Midbrain (tissue), 1 donor: ENCODE measurements at regions not wholly inside any gene's neighbourhood (a gene's known extent, or its start where the extent isn't known, plus 50 kb on each side); places are given as distances from the start of the nearest gene placed in this dataset.
"Not testable (repeated sequence)": the region's sequence is repeated elsewhere in the genome, so short reads cannot be mapped to it uniquely, and the experiment has no call there.

Experiments
- DNase-seq: peaks from one replicate; lab custom pipeline; 2025; lab: John Stamatoyannopoulos, UW

- DNase-seq = no peak
Measured at GRCh38 chr12:113726254-113726819, 239.8 kb downstream of the RBM19 start.

DNA sequence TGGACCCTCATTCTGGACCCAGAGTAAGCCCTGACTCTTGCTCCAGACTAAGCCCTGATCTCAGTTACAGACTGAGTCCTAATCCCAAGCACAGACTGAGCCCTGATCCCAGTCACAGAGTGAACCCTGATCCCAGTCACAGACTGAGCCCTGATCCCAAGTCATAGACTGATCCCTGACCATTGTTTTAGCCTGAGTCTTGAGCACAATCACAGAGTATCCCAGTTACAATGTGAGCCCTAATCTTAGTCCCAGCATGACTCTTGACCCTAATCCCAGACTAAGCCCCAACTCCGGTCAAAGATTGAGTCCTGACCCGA, 240.6 kb downstream of the RBM19 start:
- no peak for DNase-seq

DNA sequence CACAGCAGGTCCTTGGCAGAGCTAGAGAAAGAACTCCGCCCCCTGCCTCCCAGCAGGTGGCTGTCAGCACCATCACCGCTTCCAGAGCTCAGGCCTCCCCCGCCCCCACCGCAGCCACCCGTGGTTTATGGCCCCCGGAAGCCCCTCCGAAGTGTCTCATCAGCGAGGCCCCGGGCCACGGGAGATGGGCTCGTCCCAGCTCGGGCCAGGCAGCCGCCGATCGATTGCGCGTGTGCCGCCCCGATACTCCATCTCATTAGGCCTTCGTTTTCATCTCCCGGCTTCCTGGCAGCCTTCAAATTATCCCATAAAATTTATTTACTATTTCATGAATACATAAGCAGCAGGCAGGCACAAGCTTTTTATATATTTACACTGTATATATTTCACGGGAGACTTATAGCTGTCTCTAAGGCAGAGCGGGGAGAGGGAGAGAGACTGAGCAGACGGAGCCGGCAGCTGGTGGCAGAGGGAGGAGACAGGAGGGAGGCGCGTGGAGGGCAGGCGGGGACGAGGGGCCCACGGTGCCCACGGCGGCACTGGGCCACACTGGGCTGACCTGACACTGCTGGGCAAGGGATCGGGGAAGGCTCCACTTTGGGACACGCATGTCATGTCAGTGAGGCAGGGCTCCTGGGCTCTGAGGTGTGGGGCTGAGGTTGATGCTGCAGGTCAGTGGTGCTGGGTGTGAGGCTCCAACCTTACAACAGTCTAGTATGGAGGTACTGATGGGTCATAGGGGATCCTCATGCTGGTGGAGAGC, 241.2 kb downstream of the RBM19 start:
- DNase-seq = no peak

- no peak for DNase-seq
Measured at GRCh38 chr12:113723631-113724030, 242.5 kb downstream of the RBM19 start.

DNA sequence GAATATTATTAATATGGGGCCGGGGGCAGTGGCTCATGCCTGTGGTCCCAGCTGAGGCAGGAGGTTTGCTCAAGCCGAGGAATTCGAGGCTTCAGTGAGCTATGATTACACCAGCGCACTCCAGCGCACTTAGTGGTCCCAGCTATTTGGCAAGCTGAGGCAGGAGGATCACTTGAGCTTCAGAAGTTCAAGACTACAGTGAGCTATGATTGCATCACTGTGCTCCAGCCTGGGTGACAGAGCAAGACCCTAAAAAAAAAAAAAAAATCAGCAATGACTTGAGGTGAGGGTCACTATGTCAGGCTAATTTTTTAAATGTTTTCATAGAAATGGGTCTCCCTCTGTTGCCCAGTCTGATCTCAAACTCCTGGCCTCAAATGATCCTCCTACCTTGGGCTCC, 243.4 kb downstream of the RBM19 start:
- no peak for DNase-seq

DNA sequence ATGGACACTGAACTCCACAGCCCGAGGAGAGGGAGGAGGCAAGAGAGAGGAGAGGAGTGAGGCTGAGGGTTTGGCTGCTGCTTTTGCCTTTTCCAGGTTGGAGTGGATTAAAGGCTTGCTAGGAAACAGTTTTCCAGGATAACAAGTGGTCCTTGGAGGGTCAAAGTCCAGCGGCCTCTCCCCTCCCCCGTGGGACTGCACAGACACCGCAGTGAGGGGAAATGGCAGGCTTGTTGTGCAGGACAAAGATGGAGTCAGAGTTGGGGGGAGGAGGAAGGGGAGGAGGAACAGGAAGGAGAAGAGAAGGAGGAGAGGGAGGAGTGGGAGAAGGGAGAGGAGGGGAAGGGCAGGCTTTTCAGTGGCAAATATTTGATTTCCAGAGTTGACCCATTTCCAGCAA, 245.5 kb downstream of the RBM19 start:
- DNase-seq = no peak

GRCh38 chr12:113719911-113720591, 246.1 kb downstream of the RBM19 start:
- no peak for DNase-seq

- no peak for DNase-seq
Measured at GRCh38 chr12:113713156-113713555, 241.5 kb upstream of the LHX5 start.

- DNase-seq = no peak
Measured at GRCh38 chr12:113712481-113712880, 240.8 kb upstream of the LHX5 start.

GRCh38 chr12:113710216-113710615, 238.5 kb upstream of the LHX5 start:
- DNase-seq = no peak

GRCh38 chr12:113709456-113709855, 237.8 kb upstream of the LHX5 start:
- DNase-seq = no peak

GRCh38 chr12:113702836-113703235, 231.2 kb upstream of the LHX5 start:
- DNase-seq = no peak

- no peak for DNase-seq
Measured at GRCh38 chr12:113702276-113702675, 230.6 kb upstream of the LHX5 start.

GRCh38 chr12:113700943-113701342, 229.3 kb upstream of the LHX5 start:
- no peak for DNase-seq

DNA sequence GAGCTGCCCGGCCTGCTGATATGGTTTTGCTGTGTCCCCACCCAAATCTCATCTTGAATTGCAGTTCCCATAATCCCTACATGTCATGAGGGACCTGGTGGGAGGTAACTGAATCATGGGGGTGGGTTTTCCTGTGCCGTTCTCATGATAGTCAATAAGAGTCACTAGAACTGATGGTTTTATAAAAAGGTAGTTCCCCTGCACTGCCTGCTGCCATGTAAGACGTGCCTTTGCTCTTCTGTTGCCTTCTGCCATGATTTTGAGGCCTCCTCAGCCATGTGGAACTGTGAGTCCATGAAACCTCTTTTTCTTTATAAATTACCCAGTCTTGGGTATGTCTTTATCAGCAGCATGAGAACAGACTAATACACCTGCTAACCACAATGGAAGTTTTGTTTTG, 228.3 kb upstream of the LHX5 start:
- not testable (repeated sequence) for DNase-seq

DNA sequence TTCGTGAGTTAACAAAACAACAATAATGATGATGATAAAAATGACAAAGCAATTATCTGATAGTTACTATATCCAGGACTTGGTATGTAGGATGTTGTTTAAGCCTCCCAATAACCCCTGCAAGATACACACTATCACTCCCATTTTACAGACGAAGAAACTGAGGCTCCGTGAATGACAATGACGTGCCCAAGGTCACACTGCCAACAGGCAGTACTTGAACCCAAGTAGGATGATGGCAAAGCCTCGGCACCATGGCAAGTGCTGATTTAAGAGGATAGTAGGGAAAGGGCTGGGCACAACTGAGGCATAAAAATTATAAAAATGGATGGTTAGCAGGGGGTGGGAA, 226.8 kb upstream of the LHX5 start:
- DNase-seq = no peak

DNA sequence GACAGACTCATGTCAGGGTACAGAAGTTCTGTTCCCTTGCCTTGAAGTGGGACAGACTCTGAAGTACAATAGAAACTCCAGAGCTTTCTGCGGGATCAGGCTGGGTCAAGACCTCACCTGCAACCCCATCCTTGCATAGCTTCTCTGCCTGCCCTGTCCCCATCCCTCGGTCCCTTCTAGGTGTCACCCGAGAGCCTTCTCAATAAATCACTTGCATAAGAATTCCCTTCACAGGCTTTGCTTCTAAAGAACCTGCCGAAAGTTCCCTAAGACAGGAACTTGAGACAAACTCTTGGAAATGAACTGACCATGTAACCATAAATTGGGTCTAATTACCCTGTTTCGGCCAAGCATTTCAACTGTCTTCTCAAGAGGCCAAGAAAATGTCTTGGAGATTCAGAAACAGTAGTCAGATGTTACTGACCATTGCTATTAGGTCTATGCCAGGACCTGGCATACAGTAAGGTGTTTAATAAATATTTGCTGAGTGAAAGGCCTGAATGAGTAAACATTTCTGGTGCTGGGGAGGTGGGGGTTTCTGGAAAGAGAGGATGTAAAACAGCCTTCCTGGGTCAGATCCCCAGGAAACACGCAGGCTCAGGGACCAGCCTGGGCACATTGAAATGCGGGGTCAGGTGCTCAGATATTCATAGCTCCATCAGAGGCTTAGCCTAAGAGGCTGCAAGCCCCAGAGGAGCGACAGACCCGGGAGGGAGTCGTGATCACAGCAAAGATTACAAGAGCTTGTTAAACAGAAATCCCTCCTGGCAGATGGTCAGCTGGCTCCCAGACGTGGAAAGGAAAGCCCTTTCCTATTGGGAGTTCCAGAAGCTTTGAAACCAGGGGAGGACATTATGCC, 226.2 kb upstream of the LHX5 start:
- no peak for DNase-seq

GRCh38 chr12:113697104-113697503, 225.4 kb upstream of the LHX5 start:
- no peak for DNase-seq

- DNase-seq = no peak
Measured at GRCh38 chr12:113693693-113694092, 222.0 kb upstream of the LHX5 start.

DNA sequence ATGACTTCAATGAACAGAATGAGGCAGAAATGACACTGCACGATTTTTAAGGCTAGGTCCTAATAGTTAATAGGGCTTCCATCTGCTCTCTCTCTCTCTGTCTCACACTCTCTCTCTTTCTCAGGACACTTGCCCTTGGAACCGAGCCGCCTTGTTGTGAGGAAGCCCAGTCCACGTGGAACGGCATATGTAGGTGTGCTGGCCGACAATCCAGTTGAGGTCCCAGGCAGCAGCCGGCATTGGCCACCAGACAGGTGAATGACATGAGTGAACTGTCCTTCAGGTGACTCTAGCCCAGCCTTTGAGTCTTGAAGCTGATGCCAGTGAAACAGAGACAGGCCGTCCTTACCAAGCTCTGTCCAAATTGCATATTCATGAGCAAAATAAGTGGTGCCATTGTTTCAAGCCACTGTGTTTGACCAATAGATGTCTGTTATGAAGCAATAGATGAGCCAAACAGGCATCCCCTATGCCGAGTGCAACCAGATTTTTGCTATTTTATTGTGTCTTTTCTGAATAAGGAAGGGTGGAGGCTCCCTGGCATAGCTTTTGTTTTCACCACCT, 217.5 kb upstream of the LHX5 start:
- no peak for DNase-seq

GRCh38 chr12:113688313-113688712, 216.6 kb upstream of the LHX5 start:
- no peak for DNase-seq
